ENCODE measurements at regions not wholly inside any gene's neighbourhood (a gene's known extent, or its start where the extent isn't known, plus 50 kb on each side); places are given as distances from the start of the nearest gene placed in this dataset.
"Not testable (repeated sequence)": the region's sequence is repeated elsewhere in the genome, so short reads cannot be mapped to it uniquely, and the experiment has no call there.

DNA sequence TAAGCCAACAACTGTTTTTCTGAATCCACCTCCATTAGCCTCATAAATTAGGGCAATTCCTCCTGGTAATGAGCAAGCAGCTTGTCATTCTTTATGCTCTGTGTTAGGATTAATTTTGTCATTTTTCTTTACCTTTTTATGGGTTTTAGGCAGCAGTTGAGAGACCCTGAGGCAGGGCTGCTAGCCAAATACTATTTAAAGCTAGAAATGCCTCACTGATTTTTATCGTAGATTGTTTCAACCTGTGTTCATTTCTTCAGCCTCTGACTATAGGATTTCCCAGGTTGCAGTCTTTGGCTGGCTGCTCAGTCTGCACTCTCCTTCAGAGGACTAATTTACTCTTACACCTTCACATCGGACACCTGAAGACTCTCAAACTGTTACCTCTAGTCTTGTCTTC, 61.9 kb upstream of the RABGAP1L start:
- Histone ChIP-seq H3K36me3 (ENCODE audit: control insufficient read depth in 2 of 2, extremely low read depth in 1 of 2, insufficient read depth in 2 of 2, low read length in 2 of 2) (no peaks in the 10 kb centered on the region), H3K4me1 (ENCODE audit: control insufficient read depth, extremely low read depth, insufficient read depth, low read length) (no peaks in the 10 kb centered on the region), H3K4me3 (ENCODE audit: control insufficient read depth in 2 of 3, extremely low read depth in 1 of 3, insufficient read depth in 2 of 3, low read depth in 1 of 3, low read length in 3 of 3) (no peak overlapping the region), H4K20me1 (ENCODE audit: control insufficient read depth, extremely low read depth, insufficient read depth, low read length) (no peaks in the 10 kb centered on the region), H2AFZ (ENCODE audit: control insufficient read depth, low read length) (no peak overlapping the region), H3K4me2 (ENCODE audit: control insufficient read depth, extremely low read depth, insufficient read depth, low read depth, low read length) (no peak overlapping the region), H3K9me1 (ENCODE audit: control insufficient read depth, extremely low read depth, insufficient read depth, low read length) (no peaks in the 10 kb centered on the region), H3K9me3 (ENCODE audit: control insufficient read depth, low read depth, low read length) (no peaks in the 10 kb centered on the region), H3K27ac (ENCODE audit: control insufficient read depth, insufficient read depth, low read length) (no peak overlapping the region), H3K9ac (ENCODE audit: control insufficient read depth, extremely low read depth, insufficient read depth, low read length) (no peak overlapping the region), H3K27me3 (ENCODE audit: control insufficient read depth, extremely low read depth, insufficient read depth, low read length) (peaks cover 2% of the 10 kb centered on the region), H3K79me2 (ENCODE audit: control insufficient read depth, insufficient read depth, low read length) (no peaks in the 10 kb centered on the region)
- DNase-seq (ENCODE audit: low read depth, low spot score) (no peak), FAIRE-seq (no peak)
- TF ChIP-seq EZH2 (IDR thresholded peaks at IDR 0.05; ENCODE audit: low read length): no peak
- TF ChIP-seq, protein P1, sequence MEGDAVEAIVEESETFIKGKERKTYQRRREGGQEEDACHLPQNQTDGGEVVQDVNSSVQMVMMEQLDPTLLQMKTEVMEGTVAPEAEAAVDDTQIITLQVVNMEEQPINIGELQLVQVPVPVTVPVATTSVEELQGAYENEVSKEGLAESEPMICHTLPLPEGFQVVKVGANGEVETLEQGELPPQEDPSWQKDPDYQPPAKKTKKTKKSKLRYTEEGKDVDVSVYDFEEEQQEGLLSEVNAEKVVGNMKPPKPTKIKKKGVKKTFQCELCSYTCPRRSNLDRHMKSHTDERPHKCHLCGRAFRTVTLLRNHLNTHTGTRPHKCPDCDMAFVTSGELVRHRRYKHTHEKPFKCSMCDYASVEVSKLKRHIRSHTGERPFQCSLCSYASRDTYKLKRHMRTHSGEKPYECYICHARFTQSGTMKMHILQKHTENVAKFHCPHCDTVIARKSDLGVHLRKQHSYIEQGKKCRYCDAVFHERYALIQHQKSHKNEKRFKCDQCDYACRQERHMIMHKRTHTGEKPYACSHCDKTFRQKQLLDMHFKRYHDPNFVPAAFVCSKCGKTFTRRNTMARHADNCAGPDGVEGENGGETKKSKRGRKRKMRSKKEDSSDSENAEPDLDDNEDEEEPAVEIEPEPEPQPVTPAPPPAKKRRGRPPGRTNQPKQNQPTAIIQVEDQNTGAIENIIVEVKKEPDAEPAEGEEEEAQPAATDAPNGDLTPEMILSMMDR (optimal IDR thresholded peaks at IDR 0.05 in 1 of 3, IDR thresholded peaks at IDR 0.05 in 1 of 3, conservative IDR thresholded peaks at IDR 0.05 in 1 of 3; ENCODE audit: extremely low read depth in 1 of 3, insufficient read depth in 2 of 3, low read length in 3 of 3): no peak
- dilution Hi-C loops (cut with MboI; ENCODE audit: extremely low pct_ligation_motif_present, low sequenced_read_pairs): no loop called here

DNA sequence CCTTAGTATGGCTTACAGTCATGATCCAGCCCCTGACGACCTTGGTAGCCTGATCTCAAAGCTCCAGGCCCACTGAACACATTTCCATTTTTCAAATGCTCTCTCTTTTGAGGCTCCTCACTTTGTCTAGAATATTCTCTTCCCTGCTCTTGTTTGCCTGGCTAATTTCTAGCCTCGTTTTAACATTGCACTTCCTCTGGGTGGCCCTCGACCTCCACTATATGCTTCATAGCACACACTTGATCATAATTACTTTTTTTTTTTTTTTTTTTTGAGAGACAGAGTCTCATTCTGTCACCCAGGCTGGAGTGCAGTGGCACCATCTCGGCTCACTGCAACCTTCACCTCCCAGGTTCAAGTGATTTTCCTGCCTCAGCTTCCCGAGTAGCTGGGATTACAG, 65.5 kb upstream of the RABGAP1L start:
- H2AFZ ChIP-seq (ENCODE audit: control insufficient read depth, low read length); DNase-seq (ENCODE audit: low read depth, low spot score); H3K36me3 ChIP-seq (ENCODE audit: control insufficient read depth in 2 of 2, extremely low read depth in 1 of 2, insufficient read depth in 2 of 2, low read length in 2 of 2); H3K27me3 ChIP-seq (ENCODE audit: control insufficient read depth, extremely low read depth, insufficient read depth, low read length); H3K4me3 ChIP-seq (ENCODE audit: control insufficient read depth in 2 of 3, extremely low read depth in 1 of 3, insufficient read depth in 2 of 3, low read depth in 1 of 3, low read length in 3 of 3); H4K20me1 ChIP-seq (ENCODE audit: control insufficient read depth, extremely low read depth, insufficient read depth, low read length); H3K4me2 ChIP-seq (ENCODE audit: control insufficient read depth, extremely low read depth, insufficient read depth, low read depth, low read length); H3K9me3 ChIP-seq (ENCODE audit: control insufficient read depth, low read depth, low read length); H3K79me2 ChIP-seq (ENCODE audit: control insufficient read depth, insufficient read depth, low read length); H3K4me1 ChIP-seq (ENCODE audit: control insufficient read depth, extremely low read depth, insufficient read depth, low read length); H3K9ac ChIP-seq (ENCODE audit: control insufficient read depth, extremely low read depth, insufficient read depth, low read length); dilution Hi-C loops (cut with MboI; ENCODE audit: extremely low pct_ligation_motif_present, low sequenced_read_pairs); H3K27ac ChIP-seq (ENCODE audit: control insufficient read depth, insufficient read depth, low read length); H3K9me1 ChIP-seq (ENCODE audit: control insufficient read depth, extremely low read depth, insufficient read depth, low read length); FAIRE-seq: not testable (repeated sequence)

DNA sequence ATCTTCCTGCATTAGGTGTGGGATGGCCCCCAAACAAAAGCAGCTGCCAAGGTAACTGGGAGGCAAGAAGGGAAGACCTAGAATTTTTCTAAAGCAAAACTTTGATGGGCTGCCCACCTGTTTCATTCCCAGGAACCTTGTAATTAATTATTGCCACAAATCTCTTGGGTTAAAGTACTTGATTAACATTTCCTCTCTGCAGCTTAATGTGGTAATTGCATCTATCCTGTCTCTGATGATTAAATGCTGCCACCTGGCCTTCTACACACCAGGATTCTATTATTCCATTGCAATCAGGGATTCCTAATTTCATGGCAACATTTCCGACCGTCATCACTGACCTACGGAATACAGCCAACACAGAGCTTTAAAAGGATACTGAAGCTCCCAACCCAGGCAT, 68.3 kb upstream of the RC3H1 start:
- H4K20me1 ChIP-seq (ENCODE audit: control insufficient read depth, extremely low read depth, insufficient read depth, low read length): no peaks in the 10 kb centered on the region
- H3K4me3 ChIP-seq (ENCODE audit: control insufficient read depth in 2 of 3, extremely low read depth in 1 of 3, insufficient read depth in 2 of 3, low read depth in 1 of 3, low read length in 3 of 3): no peak overlapping the region
- no peak for FAIRE-seq
- no peak overlapping the region for H3K4me2 ChIP-seq (ENCODE audit: control insufficient read depth, extremely low read depth, insufficient read depth, low read depth, low read length)
- no peaks in the 10 kb centered on the region for H3K9me3 ChIP-seq (ENCODE audit: control insufficient read depth, low read depth, low read length)
- no peaks in the 10 kb centered on the region for H3K79me2 ChIP-seq (ENCODE audit: control insufficient read depth, insufficient read depth, low read length)
- no peak for DNase-seq (ENCODE audit: low read depth, low spot score)
- H3K27me3 ChIP-seq (ENCODE audit: control insufficient read depth, extremely low read depth, insufficient read depth, low read length): no peaks in the 10 kb centered on the region
- H3K27ac ChIP-seq (ENCODE audit: control insufficient read depth, insufficient read depth, low read length): no peak overlapping the region
- H2AFZ ChIP-seq (ENCODE audit: control insufficient read depth, low read length): no peak overlapping the region
- TF ChIP-seq, protein P1 (optimal IDR thresholded peaks at IDR 0.05 in 1 of 3, IDR thresholded peaks at IDR 0.05 in 1 of 3, conservative IDR thresholded peaks at IDR 0.05 in 1 of 3; ENCODE audit: extremely low read depth in 1 of 3, insufficient read depth in 2 of 3, low read length in 3 of 3): no peak
- TF ChIP-seq EZH2 (IDR thresholded peaks at IDR 0.05; ENCODE audit: low read length): no peak
- H3K9me1 ChIP-seq (ENCODE audit: control insufficient read depth, extremely low read depth, insufficient read depth, low read length): no peaks in the 10 kb centered on the region
- no peak overlapping the region for H3K9ac ChIP-seq (ENCODE audit: control insufficient read depth, extremely low read depth, insufficient read depth, low read length)
- dilution Hi-C loops (cut with MboI; ENCODE audit: extremely low pct_ligation_motif_present, low sequenced_read_pairs): no loop called here
- H3K36me3 ChIP-seq (ENCODE audit: control insufficient read depth in 2 of 2, extremely low read depth in 1 of 2, insufficient read depth in 2 of 2, low read length in 2 of 2): no peaks in the 10 kb centered on the region
- no peaks in the 10 kb centered on the region for H3K4me1 ChIP-seq (ENCODE audit: control insufficient read depth, extremely low read depth, insufficient read depth, low read length)
